A673 (cell line): ENCODE measurements at regions not wholly inside any gene's neighbourhood (a gene's known extent, or its start where the extent isn't known, plus 50 kb on each side); places are given as distances from the start of the nearest gene placed in this dataset.

Experiments
- BruUV-seq: library from RNA; stranded (reverse); fragments of 400-500 nt; replicated peaks from 2 replicates; lab custom pipeline; 2021; lab: Mats Ljungman, UMichigan
- CTCF ChIA-PET: fragments of 300-600 bp; sonication (Branson Sonifier 250); formaldehyde crosslinking; loops from one replicate; lab custom pipeline; 2022; ENCODE audit warnings: antibody characterized with exemption; lab: Charles Lee
- POLR2A ChIA-PET: fragments of 300-600 bp; sonication (Branson Sonifier 250); formaldehyde crosslinking; loops from one replicate; lab custom pipeline; 2022; ENCODE audit warnings: antibody characterized with exemption; ENCODE audit not compliant: low non-redundant PET; lab: Charles Lee
- DNase-seq: peaks from one replicate; pipeline ENCODE4 v3.0.0-alpha.2; 2015; ENCODE audit warnings: low spot score
- H3K27ac ChIP-seq: fragments of 200-600 bp; sonication (generic); 2 replicates; pipeline ENCODE4 v1.5.1; 2016; ENCODE audit warnings: mixed run types, low read depth, mild to moderate bottlenecking, mixed read lengths, antibody characterized with exemption, low read length; ENCODE audit not compliant: poor library complexity, severe bottlenecking
- H3K27me3 ChIP-seq: fragments of 200-600 bp; sonication (generic); replicated peaks from 2 replicates; pipeline ENCODE4 v1.6.1; 2017; ENCODE audit warnings: mixed run types, low read depth, mild to moderate bottlenecking, mixed read lengths, antibody characterized with exemption, low read length; ENCODE audit not compliant: insufficient read depth, poor library complexity
- H3K36me3 ChIP-seq: fragments of 200-600 bp; sonication (generic); 2 replicates; pipeline ENCODE4 v1.6.1; 2016; ENCODE audit warnings: mixed run types, mild to moderate bottlenecking, mixed read lengths, antibody characterized with exemption, low read length; ENCODE audit not compliant: insufficient read depth, poor library complexity, severe bottlenecking
- H3K4me1 ChIP-seq: fragments of 200-600 bp; sonication (generic); 2 replicates; pipeline ENCODE4 v1.6.1; 2017; ENCODE audit warnings: mixed run types, mild to moderate bottlenecking, mixed read lengths, antibody characterized with exemption, low read length; ENCODE audit not compliant: insufficient read depth, poor library complexity, severe bottlenecking
- H3K4me3 ChIP-seq: fragments of 200-600 bp; sonication (generic); 2 replicates; pipeline ENCODE4 v1.5.1; 2016; ENCODE audit warnings: low read depth, mixed run types, mild to moderate bottlenecking, mixed read lengths, low read length; ENCODE audit not compliant: poor library complexity, severe bottlenecking
- H3K9me3 ChIP-seq: fragments of 200-600 bp; sonication (generic); 2 replicates; pipeline ENCODE4 v1.6.1; 2016; ENCODE audit warnings: mixed run types, low read depth, mild to moderate bottlenecking, mixed read lengths, antibody characterized with exemption, low read length; ENCODE audit not compliant: poor library complexity, severe bottlenecking
- CTCF ChIP-seq: fragments of 300-800, 200-600 bp; sonication (generic); conservative IDR thresholded peaks from 2 replicates; pipeline ENCODE4 v1.5.1; 2017; ENCODE audit warnings: low read depth, mild to moderate bottlenecking, antibody characterized with exemption, low read length, moderate library complexity, mixed read lengths
- EZH2 ChIP-seq: fragments of 200-600 bp; sonication (generic); IDR thresholded peaks from 2 replicates; pipeline ENCODE4 v1.6.1; 2017; ENCODE audit warnings: borderline replicate concordance, low read depth, mild to moderate bottlenecking, mixed read lengths, antibody characterized with exemption, low read length; ENCODE audit not compliant: poor library complexity, severe bottlenecking
- intact Hi-C: fragments of 100-400 bp; cut with micrococcal nuclease; formaldehyde crosslinking; loops from one replicate; pipeline ENCODE4 v1.10.0; 2022; ENCODE audit not compliant: unreplicated experiment

GRCh38 chr3:24614359-24614758 lies 119.7 kb upstream of the THRB start:
- Histone ChIP-seq H3K4me3 (no peak overlapping the region), H3K27me3 (no peaks in the 10 kb centered on the region), H3K9me3 (no peaks in the 10 kb centered on the region), H3K27ac (no peak overlapping the region), H3K36me3 (no peaks in the 10 kb centered on the region), H3K4me1 (no peaks in the 10 kb centered on the region)
- TF ChIP-seq EZH2 = no peak
- no TSS peak for BruUV-seq
- ChIA-PET CTCF (no interaction called here), POLR2A (no interaction called here)
- no peak for DNase-seq
- intact Hi-C loops = no loop called here

GRCh38 chr3:24615177-24615576 lies 120.5 kb upstream of the THRB start:
- H3K27ac ChIP-seq = no peak overlapping the region
- ChIA-PET POLR2A (no interaction called here), CTCF (no interaction called here)
- BruUV-seq = no TSS peak
- no peaks in the 10 kb centered on the region for H3K9me3 ChIP-seq
- DNase-seq = no peak
- no peak for TF ChIP-seq EZH2
- TF ChIP-seq CTCF = no peak
- no peaks in the 10 kb centered on the region for H3K36me3 ChIP-seq
- H3K4me1 ChIP-seq = no peaks in the 10 kb centered on the region
- H3K4me3 ChIP-seq = no peak overlapping the region
- intact Hi-C loops = no loop called here
- H3K27me3 ChIP-seq = no peaks in the 10 kb centered on the region

GRCh38 chr3:24616110-24616829 lies 121.6 kb upstream of the THRB start:
- CTCF ChIA-PET = no interaction called here
- no peak for DNase-seq
- Histone ChIP-seq H3K27me3 (no peaks in the 10 kb centered on the region), H3K4me1 (no peaks in the 10 kb centered on the region), H3K9me3 (no peaks in the 10 kb centered on the region), H3K36me3 (no peaks in the 10 kb centered on the region), H3K4me3 (no peak overlapping the region), H3K27ac (no peak overlapping the region)
- intact Hi-C loops = no loop called here
- no peak for TF ChIP-seq CTCF
- no TSS peak for BruUV-seq
- POLR2A ChIA-PET = no interaction called here

DNA sequence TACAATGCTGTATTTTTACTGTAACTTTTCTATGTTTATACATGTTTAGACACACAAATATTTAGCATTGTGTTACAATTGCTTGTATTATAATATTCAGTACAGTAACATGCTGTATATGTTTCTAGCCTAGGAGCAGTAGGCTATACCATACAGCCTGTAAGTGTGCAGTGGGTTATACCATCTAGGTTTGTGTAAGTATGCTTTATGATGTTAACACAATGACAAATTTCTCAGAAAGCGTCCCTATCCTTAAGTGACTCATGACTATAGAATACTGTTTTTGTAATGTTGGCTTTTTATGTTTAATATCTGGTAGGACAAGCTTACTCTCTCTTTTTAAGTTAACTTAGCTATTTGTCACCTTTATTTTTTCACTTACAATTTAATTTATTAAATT lies 127.5 kb upstream of the THRB start:
- no peak for TF ChIP-seq CTCF
- no peak for TF ChIP-seq EZH2
- Histone ChIP-seq H3K4me3 (no peak overlapping the region), H3K27ac (no peak overlapping the region), H3K36me3 (no peaks in the 10 kb centered on the region), H3K4me1 (no peaks in the 10 kb centered on the region), H3K27me3 (no peaks in the 10 kb centered on the region), H3K9me3 (no peaks in the 10 kb centered on the region)
- no TSS peak for BruUV-seq
- intact Hi-C loops = no loop called here
- ChIA-PET POLR2A (no interaction called here), CTCF (no interaction called here)
- no peak for DNase-seq
